Panc1 (cell line): ENCODE measurements at regions not wholly inside any gene's neighbourhood (a gene's known extent, or its start where the extent isn't known, plus 50 kb on each side); places are given as distances from the start of the nearest gene placed in this dataset.

ENCODE experiments used
- ATAC-seq: fragments of 200-7000 bp; cut with Tn5 transposase; 2 replicates; pipeline ENCODE4 v1.9.1; 2020; ENCODE audit warnings: mild to moderate bottlenecking, moderate library complexity
- BruUV-seq: library from RNA; stranded (reverse); fragments of 400-500 nt; replicated peaks from 2 replicates; lab custom pipeline; 2021; lab: Mats Ljungman, UMichigan
- CTCF ChIA-PET: fragments of 300-600 bp; sonication (Branson Sonifier 250); formaldehyde crosslinking; loops from one replicate; lab custom pipeline; 2022; ENCODE audit warnings: antibody characterized with exemption; lab: Charles Lee
- POLR2A ChIA-PET: fragments of 300-600 bp; sonication (Branson Sonifier 250); formaldehyde crosslinking; loops from one replicate; lab custom pipeline; 2022; ENCODE audit warnings: antibody characterized with exemption; lab: Charles Lee
- DNase-seq: peaks from one replicate; pipeline ENCODE4 v3.0.0-alpha.2; 2010; ENCODE audit warnings: low read depth, low spot score
- H3K27ac ChIP-seq: 2 replicates; pipeline ENCODE4 v1.5.1; 2011; ENCODE audit warnings: mild to moderate bottlenecking, low read length, inconsistent platforms
- H3K27me3 ChIP-seq: fragments of 200-500 bp; sonication (Bioruptor generic); 2 replicates; pipeline ENCODE4 v1.6.0; 2014; ENCODE audit warnings: low read length, inconsistent platforms; ENCODE audit not compliant: control insufficient read depth, insufficient read depth
- H3K36me3 ChIP-seq: fragments of 200-500 bp; sonication (Bioruptor generic); 2 replicates; pipeline ENCODE4 v1.5.1; 2014; ENCODE audit warnings: inconsistent platforms, mild to moderate bottlenecking, low read length, moderate library complexity; ENCODE audit not compliant: control insufficient read depth, insufficient read depth
- H3K4me1 ChIP-seq: 2 replicates; pipeline ENCODE4 v1.5.1; 2011; ENCODE audit warnings: inconsistent platforms, mild to moderate bottlenecking, low read length, moderate library complexity; ENCODE audit not compliant: control insufficient read depth, insufficient read depth
- H3K4me3 ChIP-seq, 2 experiments: 2 replicates each; pipeline ENCODE4 v1.5.1; 2011 to 2012; ENCODE audit warnings: low read depth in 2 of 2, low read length in 2 of 2, mild to moderate bottlenecking in 2 of 2, inconsistent platforms in 1 of 2, moderate library complexity in 1 of 2
- H3K9me3 ChIP-seq: fragments of 200-500 bp; sonication (Bioruptor generic); 2 replicates; pipeline ENCODE4 v1.5.1; 2014; ENCODE audit warnings: low read depth, mild to moderate bottlenecking, inconsistent platforms, low read length, moderate library complexity; ENCODE audit not compliant: control insufficient read depth, insufficient read depth
- CTCF ChIP-seq: fragments of 450-650 bp; IDR thresholded peaks from 2 replicates; pipeline ENCODE4 v1.5.1; 2017; ENCODE audit warnings: mild to moderate bottlenecking
- POLR2AphosphoS5 ChIP-seq: IDR thresholded peaks from 2 replicates; pipeline ENCODE4 v1.6.1; 2012; ENCODE audit warnings: mild to moderate bottlenecking, low read depth, low read length, moderate library complexity
- REST ChIP-seq, 2 experiments: IDR thresholded peaks; 2 replicates each; pipeline ENCODE4 v1.6.1; 2011 to 2012; ENCODE audit warnings: low read depth in 2 of 2, control low read depth in 1 of 2, low read length in 1 of 2, mild to moderate bottlenecking in 1 of 2, moderate library complexity in 1 of 2; ENCODE audit not compliant: insufficient read depth in 1 of 2
- SIN3A ChIP-seq: IDR thresholded peaks from 2 replicates; pipeline ENCODE4 v1.6.1; 2012; ENCODE audit warnings: low read depth, mild to moderate bottlenecking, low read length, moderate library complexity, borderline replicate concordance; ENCODE audit not compliant: insufficient read depth
- TCF7L2 ChIP-seq: IDR thresholded peaks from 2 replicates; pipeline ENCODE4 v1.6.1; 2011; ENCODE audit warnings: mild to moderate bottlenecking, low read depth, low read length, inconsistent platforms
- in situ Hi-C: cut with HindIII; loops from 2 replicates; pipeline ENCODE4 v1.10.0; 2016; ENCODE audit warnings: low sequenced_read_pairs, low pct_unique_long_range_greater_than_20kb
- intact Hi-C: fragments of 100-400 bp; cut with micrococcal nuclease; formaldehyde crosslinking; loops from one replicate; pipeline ENCODE4 v1.10.0; 2022; ENCODE audit not compliant: unreplicated experiment

- intact Hi-C loops (no loop called here), in situ Hi-C loops (no loop called here)
- H3K27me3 ChIP-seq: no peaks in the 10 kb centered on the region
- BruUV-seq: no TSS peak
- H3K4me3 ChIP-seq: no peak overlapping the region
- DNase-seq: no peak
- peaks cover 4% of the 10 kb centered on the region; the same call in 1 of the 2 replicates for H3K4me1 ChIP-seq
- H3K9me3 ChIP-seq: no peaks in the 10 kb centered on the region
- TF ChIP-seq TCF7L2 (no peak), POLR2AphosphoS5 (no peak), REST (IDR thresholded peaks at IDR 0.05; ENCODE audit: insufficient read depth in 1 of 2, low read depth in 2 of 2, low read length in 1 of 2) (no peak), CTCF (no peak), SIN3A (no peak)
- POLR2A ChIA-PET: no interaction called here
- CTCF ChIA-PET: no interaction called here
- no peak for ATAC-seq
- no peaks in the 10 kb centered on the region for H3K36me3 ChIP-seq
- H3K27ac ChIP-seq: no peak overlapping the region
Observed at GRCh38 chr2:3104261-3104660, 273.4 kb downstream of the EIPR1 start.

- no peak for ATAC-seq
- intact Hi-C loops: no loop called here
- Histone ChIP-seq H3K9me3 (no peaks in the 10 kb centered on the region), H3K27me3 (no peaks in the 10 kb centered on the region), H3K36me3 (no peaks in the 10 kb centered on the region), H3K27ac (no peak overlapping the region), H3K4me3 (no peak overlapping the region), H3K4me1 (peaks cover 4% of the 10 kb centered on the region; the same call in 1 of the 2 replicates)
- BruUV-seq: no TSS peak
- TF ChIP-seq POLR2AphosphoS5 (no peak), REST (IDR thresholded peaks at IDR 0.05; ENCODE audit: insufficient read depth in 1 of 2, low read depth in 2 of 2, low read length in 1 of 2) (no peak), CTCF (no peak), TCF7L2 (no peak), SIN3A (no peak)
- in situ Hi-C loops: no loop called here
- ChIA-PET CTCF (no interaction called here), POLR2A (no interaction called here)
- no peak for DNase-seq
Observed at GRCh38 chr2:3102922-3103569, 274.6 kb downstream of the EIPR1 start.
